ENCODE measurements at regions not wholly inside any gene's neighbourhood (a gene's known extent, or its start where the extent isn't known, plus 50 kb on each side); places are given as distances from the start of the nearest gene placed in this dataset.
A peak's percentile ranks its signal among the peaks of the same experiment; 100 is the strongest.
"Not testable (repeated sequence)": the region's sequence is repeated elsewhere in the genome, so short reads cannot be mapped to it uniquely, and the experiment has no call there.

- Histone ChIP-seq H3K27ac (ENCODE audit: insufficient read depth, low read depth, low read length, poor library complexity, severe bottlenecking) (no peak overlapping the region), H3K36me3 (ENCODE audit: control insufficient read depth, insufficient read depth, low read length) (no peaks in the 10 kb centered on the region), H3K9me3 (ENCODE audit: control insufficient read depth, low read length) (no peaks in the 10 kb centered on the region), H3K27me3 (ENCODE audit: control insufficient read depth, insufficient read depth, low read length, poor library complexity, severe bottlenecking) (no peaks in the 10 kb centered on the region), H3K4me3 (ENCODE audit: insufficient read depth, low read depth, low read length) (no peak overlapping the region), H3K4me1 (ENCODE audit: control insufficient read depth, insufficient read depth, low read length) (peaks cover 12% of the 10 kb centered on the region)
- 93 to 98% methylated on average over 6 of the region's 6 CpGs for WGBS, 2 experiments
Observed at GRCh38 chr16:58859958-58860669, 126.0 kb upstream of the GOT2 start.

GRCh38 chr16:58858577-58858976 is 124.5 kb upstream of the GOT2 start:
- H3K36me3 ChIP-seq (ENCODE audit: control insufficient read depth, insufficient read depth, low read length); H3K9me3 ChIP-seq (ENCODE audit: control insufficient read depth, low read length); H3K27me3 ChIP-seq (ENCODE audit: control insufficient read depth, insufficient read depth, low read length, poor library complexity, severe bottlenecking); H3K27ac ChIP-seq (ENCODE audit: insufficient read depth, low read depth, low read length, poor library complexity, severe bottlenecking); H3K4me3 ChIP-seq (ENCODE audit: insufficient read depth, low read depth, low read length): not testable (repeated sequence)
- peaks cover 23% of the 10 kb centered on the region for H3K4me1 ChIP-seq (ENCODE audit: control insufficient read depth, insufficient read depth, low read length)

GRCh38 chr16:58855291-58855863 is 121.3 kb upstream of the GOT2 start:
- Histone ChIP-seq H3K27me3 (ENCODE audit: control insufficient read depth, insufficient read depth, low read length, poor library complexity, severe bottlenecking) (no peaks in the 10 kb centered on the region), H3K4me3 (ENCODE audit: insufficient read depth, low read depth, low read length) (no peak overlapping the region), H3K9me3 (ENCODE audit: control insufficient read depth, low read length) (no peaks in the 10 kb centered on the region), H3K36me3 (ENCODE audit: control insufficient read depth, insufficient read depth, low read length) (no peaks in the 10 kb centered on the region), H3K4me1 (ENCODE audit: control insufficient read depth, insufficient read depth, low read length) (peaks cover 23% of the 10 kb centered on the region), H3K27ac (ENCODE audit: insufficient read depth, low read depth, low read length, poor library complexity, severe bottlenecking) (peak overlapping the region; percentile 44)
- 54 to 57% methylated on average over 5 of the region's 5 CpGs for WGBS, 2 experiments

- H3K27me3 ChIP-seq (ENCODE audit: control insufficient read depth, insufficient read depth, low read length, poor library complexity, severe bottlenecking), result no peaks in the 10 kb centered on the region
- no peak overlapping the region for H3K27ac ChIP-seq (ENCODE audit: insufficient read depth, low read depth, low read length, poor library complexity, severe bottlenecking)
- H3K4me1 ChIP-seq (ENCODE audit: control insufficient read depth, insufficient read depth, low read length), result peaks cover 19% of the 10 kb centered on the region
- no peak overlapping the region for H3K4me3 ChIP-seq (ENCODE audit: insufficient read depth, low read depth, low read length)
- no peaks in the 10 kb centered on the region for H3K9me3 ChIP-seq (ENCODE audit: control insufficient read depth, low read length)
- H3K36me3 ChIP-seq (ENCODE audit: control insufficient read depth, insufficient read depth, low read length), result no peaks in the 10 kb centered on the region
- WGBS, 2 experiments, result 79 to 85% methylated on average over 5 of the region's 6 CpGs
Observed at GRCh38 chr16:58853854-58854791, 120.0 kb upstream of the GOT2 start.

DNA sequence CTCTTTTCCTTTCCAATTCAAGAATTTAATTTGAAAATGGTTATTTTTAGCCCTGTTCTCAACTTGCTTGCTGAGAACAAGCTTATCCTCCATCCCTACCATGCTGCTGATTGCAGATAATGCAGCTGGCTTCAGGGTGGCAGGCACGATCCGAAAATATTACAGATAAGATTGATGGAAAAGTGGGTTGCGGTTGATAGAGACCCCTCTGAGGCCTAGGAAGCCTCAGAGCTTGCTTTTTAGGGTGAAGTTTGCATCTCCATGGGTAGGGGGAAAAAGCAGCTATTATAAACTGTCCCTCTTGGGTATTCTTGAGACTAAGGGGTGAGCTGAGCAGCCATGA is 116.5 kb upstream of the GOT2 start:
- peaks cover 16% of the 10 kb centered on the region for H3K4me1 ChIP-seq (ENCODE audit: control insufficient read depth, insufficient read depth, low read length)
- no peaks in the 10 kb centered on the region for H3K27me3 ChIP-seq (ENCODE audit: control insufficient read depth, insufficient read depth, low read length, poor library complexity, severe bottlenecking)
- 95 to 96% methylated on average over 3 of the region's 3 CpGs for whole genome bisulfite sequencing, 2 experiments
- no peaks in the 10 kb centered on the region for H3K36me3 ChIP-seq (ENCODE audit: control insufficient read depth, insufficient read depth, low read length)
- no peak overlapping the region for H3K4me3 ChIP-seq (ENCODE audit: insufficient read depth, low read depth, low read length)
- H3K27ac ChIP-seq (ENCODE audit: insufficient read depth, low read depth, low read length, poor library complexity, severe bottlenecking), result no peak overlapping the region
- H3K9me3 ChIP-seq (ENCODE audit: control insufficient read depth, low read length), result no peaks in the 10 kb centered on the region

DNA sequence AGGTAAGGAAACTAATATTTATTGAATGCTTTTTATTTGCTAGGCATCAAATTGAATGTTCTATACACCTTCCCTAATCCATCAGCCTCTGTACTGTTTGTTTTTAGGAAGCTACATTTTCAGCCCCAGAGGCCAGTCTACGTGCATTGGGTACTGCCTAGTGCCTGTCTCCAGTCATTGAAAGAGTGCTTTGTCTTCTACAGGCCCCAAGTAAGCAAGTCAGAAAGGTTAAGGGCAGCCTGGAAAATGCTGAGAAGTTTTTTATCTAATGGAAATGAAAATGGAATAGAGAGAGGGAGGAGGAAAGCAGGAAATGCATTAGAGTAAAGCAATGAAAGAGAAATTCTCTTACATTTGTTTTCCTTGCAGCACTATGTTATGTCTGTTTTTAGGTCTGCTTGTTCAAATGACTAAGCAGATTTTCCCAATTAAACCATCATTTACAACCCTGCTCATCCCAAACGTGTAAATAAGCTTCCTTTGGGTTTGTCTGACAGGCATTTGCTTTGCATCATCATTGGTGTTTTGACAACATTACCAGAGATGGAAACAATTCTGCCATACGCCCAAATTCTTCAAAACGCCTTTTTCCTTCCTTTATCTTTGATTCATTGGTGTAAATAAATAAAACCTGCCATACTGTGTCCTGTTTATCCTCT is 116.0 kb upstream of the GOT2 start:
- Histone ChIP-seq H3K36me3 (ENCODE audit: control insufficient read depth, insufficient read depth, low read length) (no peaks in the 10 kb centered on the region), H3K4me1 (ENCODE audit: control insufficient read depth, insufficient read depth, low read length) (peaks cover 11% of the 10 kb centered on the region), H3K27ac (ENCODE audit: insufficient read depth, low read depth, low read length, poor library complexity, severe bottlenecking) (no peak overlapping the region), H3K4me3 (ENCODE audit: insufficient read depth, low read depth, low read length) (no peak overlapping the region), H3K27me3 (ENCODE audit: control insufficient read depth, insufficient read depth, low read length, poor library complexity, severe bottlenecking) (no peaks in the 10 kb centered on the region), H3K9me3 (ENCODE audit: control insufficient read depth, low read length) (no peaks in the 10 kb centered on the region)
- WGBS, 2 experiments, result 79 to 85% methylated on average over 4 of the region's 4 CpGs

DNA sequence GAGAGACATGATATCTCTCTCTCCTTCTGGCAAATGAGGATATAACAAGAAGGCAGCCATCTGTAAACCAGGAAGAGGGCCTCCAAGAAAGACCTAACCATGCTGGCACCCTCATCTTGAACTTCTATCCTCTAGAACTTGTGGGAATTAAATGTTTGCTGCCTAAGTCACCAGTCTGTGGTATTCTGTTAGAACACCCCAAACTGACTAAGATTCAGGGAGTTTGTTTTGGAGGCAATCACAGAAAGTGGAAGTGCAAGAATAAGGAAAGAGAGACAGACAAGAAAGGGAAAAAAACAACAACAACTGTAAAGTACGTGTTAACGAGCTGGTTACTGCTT is 114.5 kb upstream of the GOT2 start:
- Histone ChIP-seq H3K27ac (ENCODE audit: insufficient read depth, low read depth, low read length, poor library complexity, severe bottlenecking) (no peak overlapping the region), H3K27me3 (ENCODE audit: control insufficient read depth, insufficient read depth, low read length, poor library complexity, severe bottlenecking) (no peaks in the 10 kb centered on the region), H3K4me3 (ENCODE audit: insufficient read depth, low read depth, low read length) (no peak overlapping the region), H3K36me3 (ENCODE audit: control insufficient read depth, insufficient read depth, low read length) (no peaks in the 10 kb centered on the region), H3K4me1 (ENCODE audit: control insufficient read depth, insufficient read depth, low read length) (no peaks in the 10 kb centered on the region), H3K9me3 (ENCODE audit: control insufficient read depth, low read length) (no peaks in the 10 kb centered on the region)
- 88 to 99% methylated on average over 2 of the region's 2 CpGs for WGBS, 2 experiments

DNA sequence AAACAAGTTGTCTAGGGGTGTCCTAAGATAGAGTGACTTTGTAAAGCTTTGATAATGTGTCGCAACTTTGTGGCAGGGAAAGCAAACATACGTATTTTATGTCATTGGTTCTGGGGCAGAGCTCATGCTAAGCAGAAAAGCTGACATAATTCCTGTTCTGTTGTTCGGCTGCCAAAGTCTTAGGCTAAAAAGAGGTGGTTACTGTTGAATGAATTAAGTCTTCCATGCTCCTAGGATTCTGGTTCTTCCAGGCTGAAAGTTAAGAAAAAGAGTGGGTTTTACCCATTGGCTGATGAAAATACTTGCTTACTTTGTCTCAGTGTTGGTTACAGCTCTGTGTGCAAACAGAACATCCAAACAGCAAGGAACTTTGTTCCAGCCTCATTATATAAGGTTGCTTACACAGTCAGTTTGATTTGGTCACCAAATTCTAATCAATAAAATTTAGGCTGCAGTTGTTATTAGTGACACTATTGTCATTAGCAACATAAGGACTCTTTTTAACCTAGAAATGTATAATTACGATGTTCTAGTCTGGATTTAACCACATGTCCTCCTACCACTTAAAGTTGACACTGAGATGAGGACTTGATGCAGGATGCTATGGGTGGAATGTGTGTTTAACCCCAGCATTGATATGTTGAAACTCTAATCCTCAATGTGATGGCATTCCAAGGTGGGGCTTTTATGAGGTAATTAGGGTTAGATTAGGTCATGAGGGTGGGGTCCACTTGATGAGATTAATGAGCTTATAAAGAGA is 114.0 kb upstream of the GOT2 start:
- H3K27me3 ChIP-seq (ENCODE audit: control insufficient read depth, insufficient read depth, low read length, poor library complexity, severe bottlenecking), result no peaks in the 10 kb centered on the region
- H3K27ac ChIP-seq (ENCODE audit: insufficient read depth, low read depth, low read length, poor library complexity, severe bottlenecking), result no peak overlapping the region
- no peaks in the 10 kb centered on the region for H3K4me1 ChIP-seq (ENCODE audit: control insufficient read depth, insufficient read depth, low read length)
- H3K4me3 ChIP-seq (ENCODE audit: insufficient read depth, low read depth, low read length), result no peak overlapping the region
- no peaks in the 10 kb centered on the region for H3K36me3 ChIP-seq (ENCODE audit: control insufficient read depth, insufficient read depth, low read length)
- H3K9me3 ChIP-seq (ENCODE audit: control insufficient read depth, low read length), result no peaks in the 10 kb centered on the region
- 84 to 89% methylated on average over 4 of the region's 4 CpGs for WGBS, 2 experiments

DNA sequence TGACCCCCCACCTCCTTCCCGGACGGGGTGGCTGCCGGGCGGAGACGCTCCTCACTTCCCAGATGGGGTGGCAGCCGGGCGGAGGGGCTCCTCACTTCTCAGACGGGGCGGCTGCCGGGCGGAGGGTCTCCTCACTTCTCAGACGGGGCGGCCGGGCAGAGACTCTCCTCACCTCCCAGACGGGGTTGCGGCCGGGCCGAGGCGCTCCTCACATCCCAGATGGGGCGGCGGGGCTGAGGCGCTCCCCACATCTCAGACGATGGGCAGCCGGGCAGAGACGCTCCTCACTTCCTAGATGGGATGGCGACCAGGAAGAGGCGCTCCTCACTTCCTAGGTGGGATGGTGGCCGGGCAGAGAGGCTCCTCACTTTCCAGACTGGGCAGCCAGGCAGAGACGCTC is 112.1 kb upstream of the GOT2 start:
- WGBS, 2 experiments, result 96 to 97% methylated on average over 29 of the region's 29 CpGs
- H3K4me3 ChIP-seq (ENCODE audit: insufficient read depth, low read depth, low read length); H3K27me3 ChIP-seq (ENCODE audit: control insufficient read depth, insufficient read depth, low read length, poor library complexity, severe bottlenecking); H3K9me3 ChIP-seq (ENCODE audit: control insufficient read depth, low read length); H3K27ac ChIP-seq (ENCODE audit: insufficient read depth, low read depth, low read length, poor library complexity, severe bottlenecking); H3K36me3 ChIP-seq (ENCODE audit: control insufficient read depth, insufficient read depth, low read length); H3K4me1 ChIP-seq (ENCODE audit: control insufficient read depth, insufficient read depth, low read length): not testable (repeated sequence)
